Stomach (tissue), 8 donors: ENCODE measurements at regions not wholly inside any gene's neighbourhood (a gene's known extent, or its start where the extent isn't known, plus 50 kb on each side); places are given as distances from the start of the nearest gene placed in this dataset.
A peak's percentile ranks its signal among the peaks of the same experiment; 100 is the strongest.

ENCODE experiments used
- DNase-seq, 2 donors: peaks; one replicate each; pipeline versions ENCODE4 v3.0.0 to v3.0.0-alpha.2; 2013 to 2019
- H3K27ac ChIP-seq, 5 donors: fragments of 200-600 bp in 4 of 5; sonication (generic) in 4 of 5; one replicate each; pipeline ENCODE4 v1.5.1; 2013 to 2019; ENCODE audit warnings: mild to moderate bottlenecking in 1 of 5, moderate library complexity in 1 of 5
- H3K27me3 ChIP-seq, 3 donors: fragments of 200-600 bp; sonication (generic); one replicate each; pipeline ENCODE4 v1.5.1; 2017 to 2019; ENCODE audit warnings: mixed run types in 1 of 3
- H3K36me3 ChIP-seq, 4 donors: fragments of 200-600 bp; sonication (generic); 1 replicate in 3 of 4; 2 replicates in 1 of 4; pipeline ENCODE4 v1.5.1; 2016 to 2019
- H3K4me1 ChIP-seq, 4 donors: fragments of 200-600 bp; sonication (generic); one replicate each; pipeline ENCODE4 v1.5.1; 2016 to 2019
- H3K4me3 ChIP-seq, 4 donors: fragments of 200-600 bp; sonication (generic) in 3 of 4; one replicate each; pipeline ENCODE4 v1.5.1; 2016 to 2019; ENCODE audit warnings: mild to moderate bottlenecking in 1 of 4
- H3K9me3 ChIP-seq, 4 donors: fragments of 200-600 bp; sonication (generic); one replicate each; pipeline ENCODE4 v1.5.1; 2016 to 2019
- EP300 ChIP-seq: sonication (generic); formaldehyde crosslinking; IDR thresholded peaks from one replicate; pipeline ENCODE4 v1.6.1; 2017; ENCODE audit warnings: antibody characterized with exemption
- POLR2A ChIP-seq, 4 donors: fragments of 450-650 bp; IDR thresholded peaks; one replicate each; pipeline ENCODE4 v1.6.1; 2016; ENCODE audit warnings: antibody characterized with exemption in 4 of 4, control low read depth in 2 of 4, mild to moderate bottlenecking in 1 of 4, moderate library complexity in 1 of 4
- POLR2AphosphoS5 ChIP-seq, 3 donors: sonication (generic); formaldehyde crosslinking; IDR thresholded peaks; one replicate each; pipeline ENCODE4 v1.6.1; 2016; ENCODE audit warnings: antibody characterized with exemption in 3 of 3
- WGBS, 5 donors: extraction: QIAGEN DNeasy Blood & Tissue Kit in 3 of 5; methylation state at CpG; one replicate each; pipeline versions ENCODE4 v1.1.5 to v1.1.7; 2013 to 2018; 5-methylcytosine and 5-hydroxymethylcytosine counted together
- intact Hi-C: fragments of 100-400 bp; cut with DNase I; formaldehyde crosslinking; loops from one replicate; pipeline ENCODE4 v1.15.1; 2023; ENCODE audit warnings: low total_unique reads
- TF ChIP-seq, protein P1 (sequence below), 7 experiments: fragments of 450-650 bp in 4 of 7; fragments of 200-600 bp in 3 of 7; sonication (generic) in 3 of 7; IDR thresholded peaks; one replicate each; pipeline ENCODE4 v1.5.1; 2016 to 2019; ENCODE audit warnings: antibody characterized with exemption in 7 of 7, control low read depth in 2 of 7, mild to moderate bottlenecking in 1 of 7
- donor health status: healthy with polysubstance abuse.
- donor health status: Bipolar disorder and iron deficiency.
- donor health status: healthy.

- H3K4me1 ChIP-seq = peaks cover 0 to 4% (median 0%) of the 10 kb centered on the region in 4 donors
- H3K36me3 ChIP-seq = no peaks in the 10 kb centered on the region
- DNase-seq = no peak
- no peak overlapping the region for H3K4me3 ChIP-seq
- H3K9me3 ChIP-seq = no peaks in the 10 kb centered on the region
- TF ChIP-seq POLR2A (IDR thresholded peaks at IDR 0.05) (no peak), POLR2AphosphoS5 (IDR thresholded peaks at IDR 0.05) (no peak), EP300 (no peak)
- TF ChIP-seq, protein P1, sequence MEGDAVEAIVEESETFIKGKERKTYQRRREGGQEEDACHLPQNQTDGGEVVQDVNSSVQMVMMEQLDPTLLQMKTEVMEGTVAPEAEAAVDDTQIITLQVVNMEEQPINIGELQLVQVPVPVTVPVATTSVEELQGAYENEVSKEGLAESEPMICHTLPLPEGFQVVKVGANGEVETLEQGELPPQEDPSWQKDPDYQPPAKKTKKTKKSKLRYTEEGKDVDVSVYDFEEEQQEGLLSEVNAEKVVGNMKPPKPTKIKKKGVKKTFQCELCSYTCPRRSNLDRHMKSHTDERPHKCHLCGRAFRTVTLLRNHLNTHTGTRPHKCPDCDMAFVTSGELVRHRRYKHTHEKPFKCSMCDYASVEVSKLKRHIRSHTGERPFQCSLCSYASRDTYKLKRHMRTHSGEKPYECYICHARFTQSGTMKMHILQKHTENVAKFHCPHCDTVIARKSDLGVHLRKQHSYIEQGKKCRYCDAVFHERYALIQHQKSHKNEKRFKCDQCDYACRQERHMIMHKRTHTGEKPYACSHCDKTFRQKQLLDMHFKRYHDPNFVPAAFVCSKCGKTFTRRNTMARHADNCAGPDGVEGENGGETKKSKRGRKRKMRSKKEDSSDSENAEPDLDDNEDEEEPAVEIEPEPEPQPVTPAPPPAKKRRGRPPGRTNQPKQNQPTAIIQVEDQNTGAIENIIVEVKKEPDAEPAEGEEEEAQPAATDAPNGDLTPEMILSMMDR (IDR thresholded peaks at IDR 0.05) = no peak
- intact Hi-C loops = no loop called here
- no peaks in the 10 kb centered on the region for H3K27me3 ChIP-seq
- no peak overlapping the region for H3K27ac ChIP-seq
- 85 to 91% (median 89%) methylated on average over 7 of the region's 7 CpGs for WGBS, 5 donors
These were observed 123.6 kb upstream of the TMEM72 start for GRCh38 chr10:44787480-44788075.

- intact Hi-C loops = no loop called here
- H3K4me3 ChIP-seq = no peak overlapping the region
- TF ChIP-seq POLR2AphosphoS5 (IDR thresholded peaks at IDR 0.05) (no peak), POLR2A (IDR thresholded peaks at IDR 0.05) (no peak), EP300 (no peak)
- TF ChIP-seq, protein P1 (IDR thresholded peaks at IDR 0.05) = no peak
- DNase-seq = no peak
- H3K9me3 ChIP-seq = no peaks in the 10 kb centered on the region
- no peaks in the 10 kb centered on the region for H3K27me3 ChIP-seq
- WGBS, 5 donors = 73 to 80% (median 76%) methylated on average over 11 to 12 of the region's 12 CpGs
- no peak overlapping the region for H3K27ac ChIP-seq
- peaks cover 0 to 4% (median 0%) of the 10 kb centered on the region in 4 donors for H3K4me1 ChIP-seq
- H3K36me3 ChIP-seq = no peaks in the 10 kb centered on the region
These were observed 122.7 kb upstream of the TMEM72 start for GRCh38 chr10:44788147-44789129.

GRCh38 chr10:44792119-44792775 is 118.9 kb upstream of the TMEM72 start:
- H3K4me3 ChIP-seq = no peak overlapping the region
- peaks cover 0 to 4% (median 0%) of the 10 kb centered on the region in 4 donors for H3K4me1 ChIP-seq
- peak in 1 of 2 donors; percentile 28 for DNase-seq
- intact Hi-C loops = no loop called here
- TF ChIP-seq, protein P1 (IDR thresholded peaks at IDR 0.05) = no peak
- TF ChIP-seq POLR2AphosphoS5 (IDR thresholded peaks at IDR 0.05) (no peak), EP300 (no peak), POLR2A (IDR thresholded peaks at IDR 0.05) (no peak)
- no peaks in the 10 kb centered on the region for H3K9me3 ChIP-seq
- no peak overlapping the region for H3K27ac ChIP-seq
- no peaks in the 10 kb centered on the region for H3K36me3 ChIP-seq
- 66 to 74% (median 69%) methylated on average over 5 of the region's 5 CpGs for WGBS, 5 donors
- no peaks in the 10 kb centered on the region for H3K27me3 ChIP-seq

DNA sequence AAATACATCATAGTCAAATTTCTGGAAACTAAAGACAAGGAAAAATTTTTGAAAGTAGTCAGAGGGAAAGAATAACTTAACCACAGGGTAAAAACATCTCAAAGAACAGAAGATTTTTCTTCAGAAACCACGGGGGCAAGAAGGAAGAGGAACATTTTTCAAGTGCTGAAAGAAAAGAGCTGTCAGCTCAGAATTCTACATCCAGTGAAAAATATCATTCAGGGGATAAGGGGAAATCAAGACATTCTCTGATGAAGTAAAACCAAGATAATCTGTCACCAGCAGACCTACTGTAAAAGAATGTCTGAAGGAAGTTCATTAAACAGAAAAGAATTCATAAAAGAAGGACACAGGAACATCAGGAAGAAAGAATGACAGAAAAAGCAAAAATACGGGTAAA is 111.2 kb upstream of the TMEM72 start:
- H3K27me3 ChIP-seq = no peaks in the 10 kb centered on the region
- peaks cover 0 to 15% (median 6%) of the 10 kb centered on the region in 4 donors for H3K4me1 ChIP-seq
- WGBS, 5 donors = 11 to 45% (median 42%) methylated on average over 2 of the region's 2 CpGs
- H3K9me3 ChIP-seq = no peaks in the 10 kb centered on the region
- no peak overlapping the region for H3K4me3 ChIP-seq
- no peak overlapping the region for H3K27ac ChIP-seq
- H3K36me3 ChIP-seq = no peaks in the 10 kb centered on the region
- intact Hi-C loops = no loop called here
- no peak for DNase-seq
- TF ChIP-seq EP300 (no peak), POLR2AphosphoS5 (IDR thresholded peaks at IDR 0.05) (no peak), POLR2A (IDR thresholded peaks at IDR 0.05) (no peak)
- TF ChIP-seq, protein P1 (IDR thresholded peaks at IDR 0.05) = no peak
